Common myeloid progenitor, CD34-positive (primary cell): ENCODE measurements at regions not wholly inside any gene's neighbourhood (a gene's known extent, or its start where the extent isn't known, plus 50 kb on each side); places are given as distances from the start of the nearest gene placed in this dataset.

ENCODE experiments used
- CTCF ChIA-PET: fragments of 350-600 bp; sonication (Branson Sonifier 250); formaldehyde crosslinking; loops from one replicate; lab custom pipeline; 2021; ENCODE audit warnings: antibody characterized with exemption; lab: Charles Lee
- POLR2A ChIA-PET: fragments of 350-600 bp; sonication (Branson Sonifier 250); formaldehyde crosslinking; loops from one replicate; lab custom pipeline; 2021; ENCODE audit warnings: antibody characterized with exemption; lab: Charles Lee
- DNase-seq, 3 donors: peaks; one replicate each; pipeline versions ENCODE4 v3.0.0 to v3.0.0-alpha.2; 2013
- H3K27ac ChIP-seq, 2 experiments: 1 replicate in 1 of 2; 2 replicates in 1 of 2; pipeline ENCODE4 v1.7.0; 2013; ENCODE audit warnings: inconsistent platforms in 2 of 2, low read length in 2 of 2, mild to moderate bottlenecking in 2 of 2, low read depth in 1 of 2, moderate library complexity in 1 of 2; ENCODE audit not compliant: severe bottlenecking in 2 of 2, insufficient read depth in 1 of 2, poor library complexity in 1 of 2
- H3K27me3 ChIP-seq, 5 experiments: replicated peaks in 2 of 5; 1 replicate in 3 of 5; 2 replicates in 2 of 5; pipeline versions ENCODE4 v1.6.1 to v1.7.0; 2013; ENCODE audit warnings: low read length in 4 of 5, mild to moderate bottlenecking in 2 of 5, moderate library complexity in 2 of 5, inconsistent platforms in 1 of 5; ENCODE audit not compliant: insufficient read depth in 5 of 5, control insufficient read depth in 4 of 5
- H3K36me3 ChIP-seq, 4 experiments: 1 replicate in 2 of 4; 2 replicates in 2 of 4; pipeline versions ENCODE4 v1.6.1 to v1.7.0; 2013; ENCODE audit warnings: low read length in 3 of 4, control low read depth in 1 of 4, mild to moderate bottlenecking in 1 of 4; ENCODE audit not compliant: control insufficient read depth in 4 of 4, insufficient read depth in 4 of 4
- H3K4me1 ChIP-seq, 4 experiments: 1 replicate in 3 of 4; 2 replicates in 1 of 4; pipeline versions ENCODE4 v1.6.1 to v1.7.1; 2013; ENCODE audit warnings: low read length in 3 of 4, mild to moderate bottlenecking in 3 of 4, control low read depth in 1 of 4, inconsistent platforms in 1 of 4, moderate library complexity in 1 of 4; ENCODE audit not compliant: control insufficient read depth in 4 of 4, insufficient read depth in 4 of 4; ENCODE audit errors: control extremely low read depth in 1 of 4
- H3K4me3 ChIP-seq, 7 experiments: 1 replicate in 4 of 7; 2 replicates in 3 of 7; pipeline versions ENCODE4 v1.5.1 to v1.7.0; 2013; ENCODE audit warnings: mild to moderate bottlenecking in 7 of 7, low read length in 6 of 7, moderate library complexity in 6 of 7, inconsistent platforms in 2 of 7, low read depth in 2 of 7, control low read depth in 1 of 7; ENCODE audit not compliant: insufficient read depth in 4 of 7, control insufficient read depth in 1 of 7; ENCODE audit errors: extremely low read depth in 1 of 7
- H3K9me3 ChIP-seq, 5 experiments: 1 replicate in 4 of 5; 2 replicates in 1 of 5; pipeline versions ENCODE4 v1.6.1 to v1.7.1; 2013; ENCODE audit warnings: low read length in 4 of 5, mild to moderate bottlenecking in 2 of 5, inconsistent platforms in 1 of 5, low read depth in 1 of 5, moderate library complexity in 1 of 5; ENCODE audit not compliant: control insufficient read depth in 4 of 5, insufficient read depth in 2 of 5; ENCODE audit errors: control extremely low read depth in 1 of 5
- WGBS: methylation state at CpG from one replicate; pipeline ENCODE4 v1.1.5; 2013; ENCODE audit not compliant: insufficient coverage; 5-methylcytosine and 5-hydroxymethylcytosine counted together

DNA sequence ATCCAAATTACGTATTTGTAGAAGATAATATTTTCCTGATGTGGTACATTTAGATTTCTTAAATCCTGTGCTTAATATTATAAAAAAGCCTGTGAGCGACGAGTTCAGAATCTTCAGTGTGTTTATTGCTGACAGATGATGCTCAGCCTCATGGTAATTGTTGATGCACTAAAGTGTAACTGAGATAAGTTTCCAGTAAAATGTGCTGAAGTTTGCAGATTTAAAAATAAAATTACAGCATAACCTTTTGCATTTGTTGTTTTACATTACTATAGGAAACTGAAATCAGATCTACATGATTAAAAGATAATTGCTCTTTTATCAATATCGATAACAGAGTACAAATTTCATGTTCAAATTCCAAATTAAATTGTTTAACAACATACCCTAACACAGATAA lies 307.6 kb downstream of the FIGN start:
- no CpG with 5 or more reads among the region's 4 CpGs for WGBS
- DNase-seq = no peak
- Histone ChIP-seq H3K27ac (no peak overlapping the region), H3K27me3 (no peaks in the 10 kb centered on the region), H3K4me1 (no peaks in the 10 kb centered on the region), H3K9me3 (no peaks in the 10 kb centered on the region), H3K4me3 (no peak overlapping the region), H3K36me3 (no peaks in the 10 kb centered on the region)
- POLR2A ChIA-PET = no interaction called here
- CTCF ChIA-PET = no interaction called here

DNA sequence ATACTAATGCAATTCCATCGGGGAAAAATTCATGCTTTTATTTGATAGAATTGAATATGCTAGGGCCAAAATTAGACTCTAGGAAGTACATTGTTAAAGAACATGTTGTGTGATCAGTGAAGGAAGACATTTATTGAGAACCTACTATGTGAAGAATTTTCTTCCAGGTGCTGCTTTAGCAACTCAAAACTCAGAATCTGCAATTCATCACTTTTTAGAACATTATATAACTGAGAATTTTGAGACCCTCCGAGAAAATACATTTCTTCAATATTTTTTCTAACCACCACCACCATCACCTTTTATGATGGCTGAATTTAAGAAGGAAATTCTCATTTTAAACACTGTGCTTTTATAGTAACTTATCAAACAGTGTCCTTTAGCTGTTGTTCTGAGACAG lies 315.2 kb downstream of the FIGN start:
- no peaks in the 10 kb centered on the region for H3K4me1 ChIP-seq
- H3K27ac ChIP-seq = no peak overlapping the region
- CTCF ChIA-PET = no interaction called here
- H3K36me3 ChIP-seq = no peaks in the 10 kb centered on the region
- H3K27me3 ChIP-seq = no peaks in the 10 kb centered on the region
- DNase-seq = no peak
- no peak overlapping the region for H3K4me3 ChIP-seq
- WGBS = 100% methylated on average over 1 of the region's 2 CpGs
- POLR2A ChIA-PET = no interaction called here
- H3K9me3 ChIP-seq = no peaks in the 10 kb centered on the region

DNA sequence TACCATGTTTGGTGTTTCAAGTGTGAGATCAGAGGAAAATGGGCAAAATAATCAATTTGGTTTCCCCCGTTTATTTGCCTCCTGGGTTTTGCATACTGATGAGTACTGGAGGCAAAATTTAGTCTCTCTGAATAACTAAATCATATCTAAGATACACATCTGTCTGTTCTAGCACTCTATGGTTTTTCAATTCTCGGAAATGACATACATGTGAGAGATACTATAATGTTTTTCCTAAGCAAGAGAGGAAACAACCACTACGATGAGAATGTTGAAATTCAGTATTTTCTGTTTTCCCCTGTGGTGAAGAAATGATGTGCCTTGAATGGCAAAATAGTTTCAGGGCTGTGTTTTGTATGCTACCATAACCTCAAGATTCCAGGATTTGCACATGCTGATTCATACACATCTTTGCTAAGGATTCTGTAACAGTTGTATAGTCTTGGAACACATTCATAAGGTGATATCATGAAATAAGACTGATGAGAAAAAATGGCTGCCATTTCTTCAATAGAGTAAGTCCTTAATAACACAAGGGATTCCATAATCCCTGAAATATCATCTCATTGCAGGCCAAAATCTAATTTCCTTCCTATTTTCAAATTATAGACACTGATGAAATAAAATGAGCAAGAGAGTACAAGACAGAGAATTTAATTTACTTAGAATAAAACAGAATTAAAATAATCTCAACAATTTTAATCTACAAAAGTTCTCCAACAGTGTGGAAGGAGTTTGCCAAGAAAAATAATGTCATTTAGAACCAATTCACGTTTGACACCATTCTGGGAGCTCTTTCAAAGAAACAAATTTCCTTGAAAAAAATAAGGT lies 316.6 kb downstream of the FIGN start:
- H3K4me3 ChIP-seq = no peak overlapping the region
- ChIA-PET CTCF (no interaction called here), POLR2A (no interaction called here)
- no peaks in the 10 kb centered on the region for H3K27me3 ChIP-seq
- no peak overlapping the region for H3K27ac ChIP-seq
- DNase-seq = no peak
- H3K4me1 ChIP-seq = no peaks in the 10 kb centered on the region
- 86% methylated on average over 2 of the region's 4 CpGs for WGBS
- H3K36me3 ChIP-seq = no peaks in the 10 kb centered on the region
- no peaks in the 10 kb centered on the region for H3K9me3 ChIP-seq

DNA sequence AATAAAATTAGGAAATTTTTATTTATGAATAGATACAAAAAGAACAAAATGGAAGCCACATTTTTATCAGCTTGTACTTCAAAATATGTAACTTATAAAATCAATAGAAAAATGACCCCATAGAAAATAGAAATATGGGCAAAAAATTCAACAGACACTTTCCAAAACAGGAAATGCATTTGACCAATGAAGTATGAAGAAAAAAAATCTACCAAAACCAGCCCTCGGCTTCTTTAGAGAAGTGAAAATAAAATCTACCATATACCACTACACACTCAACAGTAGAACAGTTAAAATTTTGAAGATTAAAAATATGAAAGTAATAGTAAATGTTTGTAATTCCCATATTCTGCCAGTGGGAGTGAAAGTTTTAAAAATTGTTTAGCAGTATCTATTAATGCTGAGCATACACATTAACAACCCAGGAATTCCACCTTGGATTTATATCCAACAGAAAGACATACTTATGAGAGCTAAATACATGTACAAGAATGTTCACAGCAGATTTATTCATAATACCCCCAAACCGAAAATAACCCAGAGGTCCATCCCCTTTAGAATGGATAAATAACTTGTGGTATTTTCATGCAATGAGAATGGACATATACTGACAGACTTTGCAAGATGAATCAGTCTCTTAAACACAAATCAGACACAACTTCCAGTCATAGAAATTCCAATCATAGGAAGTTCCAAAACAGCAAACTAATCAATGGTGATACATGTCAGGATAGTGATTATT lies 318.0 kb downstream of the FIGN start:
- Histone ChIP-seq H3K27ac (no peak overlapping the region), H3K4me3 (no peak overlapping the region), H3K36me3 (no peaks in the 10 kb centered on the region), H3K9me3 (no peaks in the 10 kb centered on the region), H3K27me3 (no peaks in the 10 kb centered on the region), H3K4me1 (no peaks in the 10 kb centered on the region)
- DNase-seq = no peak
- no CpG with 5 or more reads among the region's 2 CpGs for WGBS
- CTCF ChIA-PET = no interaction called here
- POLR2A ChIA-PET = no interaction called here

DNA sequence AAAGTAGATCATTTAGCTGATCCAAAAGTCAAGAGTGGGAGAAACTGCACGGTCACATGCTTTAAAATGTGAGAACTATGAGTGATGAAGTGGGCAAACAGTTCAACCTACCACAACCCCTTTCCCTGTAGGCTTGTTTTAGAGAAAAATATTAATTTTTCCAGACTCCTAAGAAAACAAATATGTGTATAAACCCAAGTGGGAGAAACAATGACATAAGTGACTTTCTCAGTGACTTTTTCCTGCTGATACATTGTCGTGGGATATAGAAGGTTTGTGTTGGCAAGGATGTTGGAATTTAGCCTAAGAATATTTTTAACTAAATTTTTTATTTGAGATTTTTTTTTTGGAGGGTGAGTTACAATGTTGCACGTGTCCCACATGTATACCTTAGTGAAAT lies 321.7 kb downstream of the FIGN start:
- DNase-seq = no peak

DNA sequence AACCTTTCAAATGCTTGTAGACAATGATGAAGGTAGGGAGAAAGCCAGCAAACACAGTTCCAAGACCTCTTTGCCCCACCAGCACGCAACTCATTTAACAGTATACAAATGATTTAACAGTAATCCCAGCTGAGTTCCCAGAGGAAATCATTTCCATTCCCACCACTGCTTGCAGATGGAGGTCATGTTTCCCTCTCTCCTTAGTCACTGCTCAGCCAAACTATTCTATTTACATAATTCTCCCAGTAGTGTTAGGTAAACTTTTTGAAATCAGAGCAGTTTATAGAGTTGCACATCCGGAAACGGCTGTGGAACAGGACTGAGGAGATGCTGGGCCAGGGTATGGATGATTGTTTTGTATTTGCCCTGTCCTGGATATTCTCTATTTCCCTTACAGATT lies 328.5 kb downstream of the FIGN start:
- CTCF ChIA-PET = no interaction called here
- DNase-seq = no peak
- 93% methylated on average over 3 of the region's 3 CpGs for WGBS

More for the DNA sequence above, 321.7 kb downstream of the FIGN start:
- no peaks in the 10 kb centered on the region for H3K9me3 ChIP-seq
- WGBS = no CpG with 5 or more reads among the region's 3 CpGs
- no peaks in the 10 kb centered on the region for H3K27me3 ChIP-seq
- H3K27ac ChIP-seq = no peak overlapping the region
- ChIA-PET POLR2A (no interaction called here), CTCF (no interaction called here)
- H3K36me3 ChIP-seq = no peaks in the 10 kb centered on the region
- no peak overlapping the region for H3K4me3 ChIP-seq
- H3K4me1 ChIP-seq = no peaks in the 10 kb centered on the region

DNA sequence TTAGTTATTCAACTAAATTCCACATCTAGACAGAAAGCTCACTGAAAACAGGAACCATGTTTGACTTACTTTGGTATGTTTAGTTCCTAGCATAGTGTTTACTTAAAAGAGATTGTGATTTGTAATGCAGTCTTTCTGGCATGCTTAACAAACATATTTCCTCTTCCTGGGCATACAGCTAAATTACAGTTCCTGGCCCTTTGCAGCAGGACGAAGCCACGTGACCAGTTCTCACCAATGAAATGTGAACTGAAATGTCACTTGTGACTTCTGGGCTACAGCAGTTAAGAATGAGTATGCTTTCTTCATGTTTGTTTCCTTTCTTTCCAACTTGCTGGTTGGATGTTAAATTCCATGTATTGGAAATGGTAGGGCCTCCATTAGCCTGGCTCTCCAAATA lies 330.5 kb downstream of the FIGN start:
- no peaks in the 10 kb centered on the region for H3K27me3 ChIP-seq
- H3K4me3 ChIP-seq = no peak overlapping the region
- H3K4me1 ChIP-seq = no peaks in the 10 kb centered on the region
- POLR2A ChIA-PET = no interaction called here
- no peaks in the 10 kb centered on the region for H3K36me3 ChIP-seq
- H3K27ac ChIP-seq = no peak overlapping the region
- CTCF ChIA-PET = no interaction called here
- DNase-seq = no peak
- 100% methylated on average over 2 of the region's 2 CpGs for WGBS
- H3K9me3 ChIP-seq = no peaks in the 10 kb centered on the region

More for the DNA sequence above, 328.5 kb downstream of the FIGN start:
- POLR2A ChIA-PET = no interaction called here
- no peaks in the 10 kb centered on the region for H3K36me3 ChIP-seq
- no peaks in the 10 kb centered on the region for H3K27me3 ChIP-seq
- H3K4me3 ChIP-seq = no peak overlapping the region
- no peaks in the 10 kb centered on the region for H3K4me1 ChIP-seq
- no peak overlapping the region for H3K27ac ChIP-seq
- H3K9me3 ChIP-seq = no peaks in the 10 kb centered on the region
